ENCODE measurements at regions not wholly inside any gene's neighbourhood (a gene's known extent, or its start where the extent isn't known, plus 50 kb on each side); places are given as distances from the start of the nearest gene placed in this dataset.

DNA sequence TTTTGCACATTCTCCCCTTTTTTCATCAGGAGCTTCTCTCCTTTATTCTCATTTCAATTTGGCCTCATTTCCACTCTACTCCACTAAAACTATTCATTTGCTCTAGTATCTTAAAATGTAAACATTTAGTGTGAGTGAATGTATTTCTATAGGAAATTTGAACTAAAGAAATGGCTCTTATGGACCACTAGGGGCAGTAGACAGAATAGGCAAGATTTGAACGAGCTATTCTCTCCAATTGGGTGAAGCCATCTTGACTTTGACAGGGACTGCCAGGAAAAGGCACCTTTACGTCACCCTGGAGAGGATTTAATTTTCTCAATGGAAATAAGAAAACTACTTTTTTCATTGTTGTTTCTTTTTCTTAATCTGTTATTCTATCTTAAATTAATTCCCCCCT lies 666.3 kb downstream of the DNAH5 start:
- ATAC-seq (ENCODE audit: insufficient read depth, low read depth) (no peak), DNase-seq (no peak)
- Histone ChIP-seq H3K9ac (ENCODE audit: low read depth, low read length) (no peak overlapping the region), H3K9me3 (ENCODE audit: insufficient read depth, low read length, severe bottlenecking) (no peaks in the 10 kb centered on the region), H4K20me1 (ENCODE audit: insufficient read depth, low read length) (no peaks in the 10 kb centered on the region), H3K4me2 (ENCODE audit: insufficient read depth, low read length) (no peak overlapping the region), H3K36me3 (ENCODE audit: insufficient read depth, low read length) (no peaks in the 10 kb centered on the region), H2AFZ (ENCODE audit: low read depth, low read length) (no peak overlapping the region), H3K27ac (ENCODE audit: low read length) (no peak overlapping the region), H3K4me3 (ENCODE audit: low read depth in 1 of 2, low read length in 2 of 2) (no peak overlapping the region), H3K79me2 (ENCODE audit: insufficient read depth, low read length) (no peaks in the 10 kb centered on the region), H3K27me3 (ENCODE audit: insufficient read depth, low read length, poor library complexity) (no peaks in the 10 kb centered on the region), H3K4me1 (ENCODE audit: insufficient read depth, low read length) (no peaks in the 10 kb centered on the region)
- TF ChIP-seq, protein P1, sequence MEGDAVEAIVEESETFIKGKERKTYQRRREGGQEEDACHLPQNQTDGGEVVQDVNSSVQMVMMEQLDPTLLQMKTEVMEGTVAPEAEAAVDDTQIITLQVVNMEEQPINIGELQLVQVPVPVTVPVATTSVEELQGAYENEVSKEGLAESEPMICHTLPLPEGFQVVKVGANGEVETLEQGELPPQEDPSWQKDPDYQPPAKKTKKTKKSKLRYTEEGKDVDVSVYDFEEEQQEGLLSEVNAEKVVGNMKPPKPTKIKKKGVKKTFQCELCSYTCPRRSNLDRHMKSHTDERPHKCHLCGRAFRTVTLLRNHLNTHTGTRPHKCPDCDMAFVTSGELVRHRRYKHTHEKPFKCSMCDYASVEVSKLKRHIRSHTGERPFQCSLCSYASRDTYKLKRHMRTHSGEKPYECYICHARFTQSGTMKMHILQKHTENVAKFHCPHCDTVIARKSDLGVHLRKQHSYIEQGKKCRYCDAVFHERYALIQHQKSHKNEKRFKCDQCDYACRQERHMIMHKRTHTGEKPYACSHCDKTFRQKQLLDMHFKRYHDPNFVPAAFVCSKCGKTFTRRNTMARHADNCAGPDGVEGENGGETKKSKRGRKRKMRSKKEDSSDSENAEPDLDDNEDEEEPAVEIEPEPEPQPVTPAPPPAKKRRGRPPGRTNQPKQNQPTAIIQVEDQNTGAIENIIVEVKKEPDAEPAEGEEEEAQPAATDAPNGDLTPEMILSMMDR (IDR thresholded peaks at IDR 0.05; ENCODE audit: borderline replicate concordance, extremely low read depth, low read length, poor library complexity, severe bottlenecking) = peak; percentile 40
- no peak for TF ChIP-seq EZH2 (IDR thresholded peaks at IDR 0.05; ENCODE audit: borderline replicate concordance, low read depth, low read length, severe bottlenecking)

DNA sequence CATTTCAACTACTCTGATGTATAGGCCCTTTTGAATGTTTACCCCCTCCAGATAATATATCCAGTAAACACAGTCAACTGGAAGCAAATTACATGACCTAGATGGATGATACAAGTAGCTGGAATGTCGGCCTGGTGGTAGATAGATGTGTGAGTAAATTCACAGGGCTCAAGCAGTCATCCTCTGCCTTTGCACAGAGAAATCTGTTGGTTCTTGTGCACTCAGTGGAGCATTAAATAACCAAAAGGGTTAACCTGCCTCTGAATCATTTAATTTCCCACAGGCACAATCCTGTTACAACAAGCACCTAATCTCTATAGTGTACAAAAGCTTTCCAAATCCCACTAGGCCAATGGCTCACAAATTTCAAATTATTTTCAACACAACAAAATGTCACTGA lies 668.3 kb downstream of the DNAH5 start:
- no peaks in the 10 kb centered on the region for H3K79me2 ChIP-seq (ENCODE audit: insufficient read depth, low read length)
- H3K4me3 ChIP-seq (ENCODE audit: low read depth in 1 of 2, low read length in 2 of 2) = no peak overlapping the region
- no peak overlapping the region for H2AFZ ChIP-seq (ENCODE audit: low read depth, low read length)
- H3K9me3 ChIP-seq (ENCODE audit: insufficient read depth, low read length, severe bottlenecking) = no peaks in the 10 kb centered on the region
- DNase-seq = no peak
- ATAC-seq (ENCODE audit: insufficient read depth, low read depth) = no peak
- no peaks in the 10 kb centered on the region for H3K27me3 ChIP-seq (ENCODE audit: insufficient read depth, low read length, poor library complexity)
- H4K20me1 ChIP-seq (ENCODE audit: insufficient read depth, low read length) = no peaks in the 10 kb centered on the region
- no peak for TF ChIP-seq EZH2 (IDR thresholded peaks at IDR 0.05; ENCODE audit: borderline replicate concordance, low read depth, low read length, severe bottlenecking)
- TF ChIP-seq, protein P1 (IDR thresholded peaks at IDR 0.05; ENCODE audit: borderline replicate concordance, extremely low read depth, low read length, poor library complexity, severe bottlenecking) = no peak
- no peak overlapping the region for H3K4me2 ChIP-seq (ENCODE audit: insufficient read depth, low read length)
- no peaks in the 10 kb centered on the region for H3K36me3 ChIP-seq (ENCODE audit: insufficient read depth, low read length)
- H3K9ac ChIP-seq (ENCODE audit: low read depth, low read length) = no peak overlapping the region
- no peak overlapping the region for H3K27ac ChIP-seq (ENCODE audit: low read length)
- no peaks in the 10 kb centered on the region for H3K4me1 ChIP-seq (ENCODE audit: insufficient read depth, low read length)

DNA sequence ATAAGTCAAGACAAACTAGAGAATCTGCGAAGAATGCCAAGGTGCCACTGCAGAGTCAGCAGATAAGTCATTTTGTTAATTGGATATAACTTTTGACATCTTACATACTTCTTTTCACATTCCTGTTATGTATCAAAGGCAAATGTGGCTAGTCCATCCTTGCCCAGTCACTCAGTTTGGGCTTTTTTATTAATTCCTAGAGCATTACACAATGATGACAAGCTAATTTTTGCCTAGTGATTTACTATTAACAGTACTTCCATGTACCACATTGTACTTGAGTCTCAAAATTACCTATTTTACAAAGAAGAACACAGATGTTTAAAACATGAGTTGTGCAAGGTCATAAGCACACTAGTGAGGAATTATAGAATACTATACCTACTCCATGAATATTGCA lies 680.8 kb downstream of the DNAH5 start:
- no peaks in the 10 kb centered on the region for H3K27me3 ChIP-seq (ENCODE audit: insufficient read depth, low read length, poor library complexity)
- TF ChIP-seq EZH2 (IDR thresholded peaks at IDR 0.05; ENCODE audit: borderline replicate concordance, low read depth, low read length, severe bottlenecking) = no peak
- TF ChIP-seq, protein P1 (IDR thresholded peaks at IDR 0.05; ENCODE audit: borderline replicate concordance, extremely low read depth, low read length, poor library complexity, severe bottlenecking) = no peak

DNA sequence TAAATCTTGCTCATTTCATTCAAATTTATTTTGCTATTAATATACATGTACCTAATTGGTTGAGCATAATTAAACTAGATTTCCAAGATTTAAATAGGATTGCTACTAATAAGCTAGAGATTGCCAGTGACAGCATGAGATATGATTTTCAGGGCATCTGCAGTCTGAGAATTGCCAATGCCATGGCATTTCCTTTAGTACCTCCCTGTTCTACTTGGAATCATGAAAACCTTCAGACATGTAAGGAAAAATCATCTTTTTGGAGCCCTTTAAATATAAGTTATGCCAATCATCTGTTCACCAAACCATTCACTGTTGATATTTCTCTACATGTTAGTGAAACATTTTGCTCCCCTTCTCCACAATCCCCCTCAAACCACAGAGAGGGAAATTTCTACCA lies 691.4 kb downstream of the DNAH5 start:
- no peaks in the 10 kb centered on the region for H3K27me3 ChIP-seq (ENCODE audit: insufficient read depth, low read length, poor library complexity)
- H3K4me2 ChIP-seq (ENCODE audit: insufficient read depth, low read length) = no peak overlapping the region
- no peak overlapping the region for H3K4me3 ChIP-seq (ENCODE audit: low read depth in 1 of 2, low read length in 2 of 2)
- ATAC-seq (ENCODE audit: insufficient read depth, low read depth) (no peak), DNase-seq (no peak)
- no peaks in the 10 kb centered on the region for H3K4me1 ChIP-seq (ENCODE audit: insufficient read depth, low read length)
- no peak overlapping the region for H2AFZ ChIP-seq (ENCODE audit: low read depth, low read length)
- no peaks in the 10 kb centered on the region for H4K20me1 ChIP-seq (ENCODE audit: insufficient read depth, low read length)
- no peak overlapping the region for H3K9ac ChIP-seq (ENCODE audit: low read depth, low read length)
- no peaks in the 10 kb centered on the region for H3K79me2 ChIP-seq (ENCODE audit: insufficient read depth, low read length)
- H3K9me3 ChIP-seq (ENCODE audit: insufficient read depth, low read length, severe bottlenecking) = no peaks in the 10 kb centered on the region
- no peak for TF ChIP-seq EZH2 (IDR thresholded peaks at IDR 0.05; ENCODE audit: borderline replicate concordance, low read depth, low read length, severe bottlenecking)
- TF ChIP-seq, protein P1 (IDR thresholded peaks at IDR 0.05; ENCODE audit: borderline replicate concordance, extremely low read depth, low read length, poor library complexity, severe bottlenecking) = no peak
- H3K27ac ChIP-seq (ENCODE audit: low read length) = no peak overlapping the region
- H3K36me3 ChIP-seq (ENCODE audit: insufficient read depth, low read length) = no peaks in the 10 kb centered on the region

More for the DNA sequence above, 680.8 kb downstream of the DNAH5 start:
- H3K9me3 ChIP-seq (ENCODE audit: insufficient read depth, low read length, severe bottlenecking) = no peaks in the 10 kb centered on the region
- ATAC-seq (ENCODE audit: insufficient read depth, low read depth) = no peak
- no peaks in the 10 kb centered on the region for H4K20me1 ChIP-seq (ENCODE audit: insufficient read depth, low read length)
- H2AFZ ChIP-seq (ENCODE audit: low read depth, low read length) = no peak overlapping the region
- no peaks in the 10 kb centered on the region for H3K79me2 ChIP-seq (ENCODE audit: insufficient read depth, low read length)
- H3K4me3 ChIP-seq (ENCODE audit: low read depth in 1 of 2, low read length in 2 of 2) = no peak overlapping the region
- H3K36me3 ChIP-seq (ENCODE audit: insufficient read depth, low read length) = no peaks in the 10 kb centered on the region
- no peak overlapping the region for H3K9ac ChIP-seq (ENCODE audit: low read depth, low read length)
- DNase-seq = no peak
- no peaks in the 10 kb centered on the region for H3K4me1 ChIP-seq (ENCODE audit: insufficient read depth, low read length)
- no peak overlapping the region for H3K4me2 ChIP-seq (ENCODE audit: insufficient read depth, low read length)
- H3K27ac ChIP-seq (ENCODE audit: low read length) = no peak overlapping the region
